ENCODE measurements at regions not wholly inside any gene's neighbourhood (a gene's known extent, or its start where the extent isn't known, plus 50 kb on each side); places are given as distances from the start of the nearest gene placed in this dataset.

DNA sequence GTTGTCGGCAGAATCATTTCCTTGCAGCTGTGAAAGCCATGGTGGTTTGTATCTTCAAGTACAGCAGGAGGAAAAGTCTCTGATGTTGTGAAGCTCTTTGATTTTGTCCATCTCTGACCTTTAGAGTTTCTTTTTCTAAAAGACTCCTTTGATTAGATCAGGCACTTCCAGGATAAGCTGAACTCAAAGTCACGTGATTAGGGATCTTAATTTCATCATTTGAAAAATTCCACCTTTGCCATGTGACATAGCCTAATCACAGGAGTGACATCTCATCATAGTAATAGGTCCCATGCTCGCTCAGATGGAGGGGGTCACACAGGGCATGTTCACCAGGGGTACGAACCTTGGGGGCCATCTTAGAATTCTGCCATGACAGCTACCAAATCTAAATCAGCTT lies 441.5 kb upstream of the CDH4 start:
- DNase-seq (no peak), FAIRE-seq (no peak)
- H3K4me3 ChIP-seq (ENCODE audit: low read length in 3 of 3) = no peak overlapping the region
- no peaks in the 10 kb centered on the region for H3K36me3 ChIP-seq (ENCODE audit: control insufficient read depth in 2 of 3, insufficient read depth in 3 of 3, low read length in 3 of 3)
- H3K27me3 ChIP-seq (ENCODE audit: control insufficient read depth, insufficient read depth, low read length) = no peaks in the 10 kb centered on the region
- intact Hi-C loops (cut with DNase I) = no loop called here
- H3K4me1 ChIP-seq (ENCODE audit: control insufficient read depth in 2 of 3, insufficient read depth in 2 of 3, low read depth in 1 of 3, low read length in 3 of 3) = no peaks in the 10 kb centered on the region
- H3K9ac ChIP-seq (ENCODE audit: low read length in 3 of 3) = no peak overlapping the region
- TF ChIP-seq, protein P1, sequence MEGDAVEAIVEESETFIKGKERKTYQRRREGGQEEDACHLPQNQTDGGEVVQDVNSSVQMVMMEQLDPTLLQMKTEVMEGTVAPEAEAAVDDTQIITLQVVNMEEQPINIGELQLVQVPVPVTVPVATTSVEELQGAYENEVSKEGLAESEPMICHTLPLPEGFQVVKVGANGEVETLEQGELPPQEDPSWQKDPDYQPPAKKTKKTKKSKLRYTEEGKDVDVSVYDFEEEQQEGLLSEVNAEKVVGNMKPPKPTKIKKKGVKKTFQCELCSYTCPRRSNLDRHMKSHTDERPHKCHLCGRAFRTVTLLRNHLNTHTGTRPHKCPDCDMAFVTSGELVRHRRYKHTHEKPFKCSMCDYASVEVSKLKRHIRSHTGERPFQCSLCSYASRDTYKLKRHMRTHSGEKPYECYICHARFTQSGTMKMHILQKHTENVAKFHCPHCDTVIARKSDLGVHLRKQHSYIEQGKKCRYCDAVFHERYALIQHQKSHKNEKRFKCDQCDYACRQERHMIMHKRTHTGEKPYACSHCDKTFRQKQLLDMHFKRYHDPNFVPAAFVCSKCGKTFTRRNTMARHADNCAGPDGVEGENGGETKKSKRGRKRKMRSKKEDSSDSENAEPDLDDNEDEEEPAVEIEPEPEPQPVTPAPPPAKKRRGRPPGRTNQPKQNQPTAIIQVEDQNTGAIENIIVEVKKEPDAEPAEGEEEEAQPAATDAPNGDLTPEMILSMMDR (IDR thresholded peaks at IDR 0.05; ENCODE audit: borderline replicate concordance, extremely low read depth, insufficient read depth) = no peak
- H3K9me3 ChIP-seq (ENCODE audit: control insufficient read depth in 2 of 3, insufficient read depth in 1 of 3, low read length in 3 of 3) = no peaks in the 10 kb centered on the region
- H3K27ac ChIP-seq (ENCODE audit: low read depth in 2 of 2, low read length in 2 of 2) = no peak overlapping the region

DNA sequence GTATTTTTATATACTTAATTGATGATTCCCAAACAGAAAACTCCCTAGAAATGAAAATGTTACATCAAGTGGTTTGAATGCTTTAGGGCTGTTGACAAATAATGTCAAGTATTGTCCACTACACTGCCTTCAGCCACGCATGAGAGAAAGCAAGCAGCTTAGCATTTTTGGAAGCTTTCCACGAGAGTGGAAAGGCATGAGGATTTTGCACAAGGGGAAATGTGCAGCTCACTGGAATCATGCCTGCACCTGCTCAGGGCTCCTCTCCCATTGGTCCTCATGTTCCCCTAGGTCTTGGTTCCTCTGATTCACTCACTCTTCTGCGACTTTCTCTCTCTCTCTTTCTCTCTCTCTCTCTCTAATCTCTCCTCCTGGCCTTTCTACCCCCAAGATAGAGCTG lies 439.5 kb upstream of the CDH4 start:
- no peak for DNase-seq
- H3K36me3 ChIP-seq (ENCODE audit: control insufficient read depth in 2 of 3, insufficient read depth in 3 of 3, low read length in 3 of 3) = no peaks in the 10 kb centered on the region
- no peak for FAIRE-seq
- TF ChIP-seq, protein P1 (IDR thresholded peaks at IDR 0.05; ENCODE audit: borderline replicate concordance, extremely low read depth, insufficient read depth) = no peak
- H3K9me3 ChIP-seq (ENCODE audit: control insufficient read depth in 2 of 3, insufficient read depth in 1 of 3, low read length in 3 of 3) = no peaks in the 10 kb centered on the region
- no peak overlapping the region for H3K27ac ChIP-seq (ENCODE audit: low read depth in 2 of 2, low read length in 2 of 2)
- no peak overlapping the region for H3K4me3 ChIP-seq (ENCODE audit: low read length in 3 of 3)
- intact Hi-C loops (cut with DNase I) = no loop called here
- H3K4me1 ChIP-seq (ENCODE audit: control insufficient read depth in 2 of 3, insufficient read depth in 2 of 3, low read depth in 1 of 3, low read length in 3 of 3) = no peaks in the 10 kb centered on the region
- H3K27me3 ChIP-seq (ENCODE audit: control insufficient read depth, insufficient read depth, low read length) = no peaks in the 10 kb centered on the region
- no peak overlapping the region for H3K9ac ChIP-seq (ENCODE audit: low read length in 3 of 3)

DNA sequence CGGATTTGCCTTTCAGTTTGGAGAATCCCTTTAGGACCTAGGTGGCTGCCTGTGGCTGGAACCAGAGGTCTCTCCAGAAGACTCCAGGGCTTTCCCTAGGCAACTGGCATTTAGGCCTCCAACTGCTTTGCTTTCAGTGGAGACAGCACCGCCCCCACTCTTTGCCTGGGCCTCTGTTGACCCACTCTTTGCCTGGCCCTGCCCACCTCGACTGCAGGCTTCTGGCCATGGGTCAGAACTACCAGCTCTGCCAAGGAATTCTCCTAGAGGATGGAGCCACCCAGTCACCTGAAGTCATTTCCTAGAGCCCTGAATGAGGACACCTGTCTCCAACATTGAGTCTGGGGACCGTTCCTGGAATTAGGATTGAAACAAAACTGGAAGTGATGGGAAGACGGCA lies 439.0 kb upstream of the CDH4 start:
- no peaks in the 10 kb centered on the region for H3K36me3 ChIP-seq (ENCODE audit: control insufficient read depth in 2 of 3, insufficient read depth in 3 of 3, low read length in 3 of 3)
- H3K9ac ChIP-seq (ENCODE audit: low read length in 3 of 3) = no peak overlapping the region
- no peak overlapping the region for H3K4me3 ChIP-seq (ENCODE audit: low read length in 3 of 3)
- H3K27ac ChIP-seq (ENCODE audit: low read depth in 2 of 2, low read length in 2 of 2) = no peak overlapping the region
- TF ChIP-seq, protein P1 (IDR thresholded peaks at IDR 0.05; ENCODE audit: borderline replicate concordance, extremely low read depth, insufficient read depth) = no peak
- no peaks in the 10 kb centered on the region for H3K27me3 ChIP-seq (ENCODE audit: control insufficient read depth, insufficient read depth, low read length)
- intact Hi-C loops (cut with DNase I) = no loop called here
- no peak for FAIRE-seq
- H3K9me3 ChIP-seq (ENCODE audit: control insufficient read depth in 2 of 3, insufficient read depth in 1 of 3, low read length in 3 of 3) = no peaks in the 10 kb centered on the region
- H3K4me1 ChIP-seq (ENCODE audit: control insufficient read depth in 2 of 3, insufficient read depth in 2 of 3, low read depth in 1 of 3, low read length in 3 of 3) = no peaks in the 10 kb centered on the region
- DNase-seq = no peak

DNA sequence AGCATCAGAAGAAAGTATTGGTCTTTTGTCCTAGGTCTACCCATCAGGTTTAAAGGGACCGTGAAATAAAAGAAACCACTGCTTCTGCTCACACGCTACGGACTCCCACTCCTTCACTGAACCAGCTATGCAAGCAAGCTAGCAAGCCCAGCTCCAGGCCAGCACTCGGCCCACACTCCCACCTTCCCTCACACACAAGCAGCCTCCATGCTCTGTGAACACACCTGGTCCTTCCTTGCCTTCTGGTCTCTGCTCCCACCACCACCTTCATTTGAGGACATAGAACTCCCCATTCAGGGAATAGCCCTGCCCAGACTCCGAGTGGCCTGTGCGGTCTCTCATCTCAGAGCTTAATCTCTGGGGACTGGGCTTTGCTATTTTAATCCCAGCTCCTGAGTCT lies 436.4 kb upstream of the CDH4 start:
- Histone ChIP-seq H3K4me1 (ENCODE audit: control insufficient read depth in 2 of 3, insufficient read depth in 2 of 3, low read depth in 1 of 3, low read length in 3 of 3) (no peaks in the 10 kb centered on the region), H3K9me3 (ENCODE audit: control insufficient read depth in 2 of 3, insufficient read depth in 1 of 3, low read length in 3 of 3) (no peaks in the 10 kb centered on the region), H3K27me3 (ENCODE audit: control insufficient read depth, insufficient read depth, low read length) (no peaks in the 10 kb centered on the region), H3K9ac (ENCODE audit: low read length in 3 of 3) (no peak overlapping the region), H3K27ac (ENCODE audit: low read depth in 2 of 2, low read length in 2 of 2) (no peak overlapping the region), H3K4me3 (ENCODE audit: low read length in 3 of 3) (no peak overlapping the region), H3K36me3 (ENCODE audit: control insufficient read depth in 2 of 3, insufficient read depth in 3 of 3, low read length in 3 of 3) (no peaks in the 10 kb centered on the region)
- FAIRE-seq (no peak), DNase-seq (no peak)
- TF ChIP-seq, protein P1 (IDR thresholded peaks at IDR 0.05; ENCODE audit: borderline replicate concordance, extremely low read depth, insufficient read depth) = no peak
- intact Hi-C loops (cut with DNase I) = no loop called here

Measured in kidney (tissue), 13 donors.